ENCODE measurements at regions not wholly inside any gene's neighbourhood (a gene's known extent, or its start where the extent isn't known, plus 50 kb on each side); places are given as distances from the start of the nearest gene placed in this dataset.
"Not testable (repeated sequence)": the region's sequence is repeated elsewhere in the genome, so short reads cannot be mapped to it uniquely, and the experiment has no call there.

DNA sequence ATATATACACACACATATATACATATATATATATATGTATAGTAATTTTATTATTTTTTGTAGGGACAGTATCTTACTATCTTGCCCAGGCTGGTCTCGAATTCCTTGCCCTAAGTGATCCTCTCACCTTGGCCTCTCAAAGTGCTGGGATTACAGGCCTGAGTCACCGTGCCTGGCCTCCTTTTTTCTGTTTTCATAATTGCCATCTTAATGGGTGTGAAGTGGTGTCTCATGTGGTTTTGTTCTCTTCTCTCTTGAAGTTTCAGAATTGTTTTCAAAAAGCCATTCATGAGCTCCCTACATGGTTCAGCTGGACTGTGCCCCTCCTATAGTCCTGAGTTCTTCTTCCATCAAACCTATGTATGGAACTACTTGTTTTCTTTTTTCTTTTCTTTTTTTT, 88.9 kb upstream of the CRYM start:
- TF ChIP-seq, protein P1, sequence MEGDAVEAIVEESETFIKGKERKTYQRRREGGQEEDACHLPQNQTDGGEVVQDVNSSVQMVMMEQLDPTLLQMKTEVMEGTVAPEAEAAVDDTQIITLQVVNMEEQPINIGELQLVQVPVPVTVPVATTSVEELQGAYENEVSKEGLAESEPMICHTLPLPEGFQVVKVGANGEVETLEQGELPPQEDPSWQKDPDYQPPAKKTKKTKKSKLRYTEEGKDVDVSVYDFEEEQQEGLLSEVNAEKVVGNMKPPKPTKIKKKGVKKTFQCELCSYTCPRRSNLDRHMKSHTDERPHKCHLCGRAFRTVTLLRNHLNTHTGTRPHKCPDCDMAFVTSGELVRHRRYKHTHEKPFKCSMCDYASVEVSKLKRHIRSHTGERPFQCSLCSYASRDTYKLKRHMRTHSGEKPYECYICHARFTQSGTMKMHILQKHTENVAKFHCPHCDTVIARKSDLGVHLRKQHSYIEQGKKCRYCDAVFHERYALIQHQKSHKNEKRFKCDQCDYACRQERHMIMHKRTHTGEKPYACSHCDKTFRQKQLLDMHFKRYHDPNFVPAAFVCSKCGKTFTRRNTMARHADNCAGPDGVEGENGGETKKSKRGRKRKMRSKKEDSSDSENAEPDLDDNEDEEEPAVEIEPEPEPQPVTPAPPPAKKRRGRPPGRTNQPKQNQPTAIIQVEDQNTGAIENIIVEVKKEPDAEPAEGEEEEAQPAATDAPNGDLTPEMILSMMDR (IDR thresholded peaks at IDR 0.05), result not testable (repeated sequence)
- not testable (repeated sequence) for TF ChIP-seq POLR2A (IDR thresholded peaks at IDR 0.05)
